HG02678 (cell line): ENCODE measurements at regions not wholly inside any gene's neighbourhood (a gene's known extent, or its start where the extent isn't known, plus 50 kb on each side); places are given as distances from the start of the nearest gene placed in this dataset.
"Not testable (repeated sequence)": the region's sequence is repeated elsewhere in the genome, so short reads cannot be mapped to it uniquely, and the experiment has no call there.

Experiments
- ATAC-seq: cut with Tn5 transposase; IDR thresholded peaks from one replicate; pipeline ENCODE4 v1.9.1; 2021; ENCODE audit warnings: mild to moderate bottlenecking, moderate library complexity; ENCODE audit not compliant: unreplicated experiment

GRCh38 chr13:109287553-109287952, 498.8 kb downstream of the IRS2 start:
- ATAC-seq = no peak

GRCh38 chr13:109285586-109285985, 500.8 kb downstream of the IRS2 start:
- no peak for ATAC-seq

GRCh38 chr13:109281903-109282635, 504.3 kb downstream of the IRS2 start:
- ATAC-seq = no peak

- ATAC-seq = no peak
Measured at GRCh38 chr13:109281017-109281902, 505.1 kb downstream of the IRS2 start.

GRCh38 chr13:109276261-109276660, 510.1 kb downstream of the IRS2 start:
- ATAC-seq = no peak

- no peak for ATAC-seq
Measured at GRCh38 chr13:109275852-109276251, 510.5 kb downstream of the IRS2 start.

- ATAC-seq = no peak
Measured at GRCh38 chr13:109275139-109275745, 511.1 kb downstream of the IRS2 start.

GRCh38 chr13:109274188-109274821, 512.1 kb downstream of the IRS2 start:
- no peak for ATAC-seq

- no peak for ATAC-seq
Measured at GRCh38 chr13:109273326-109273751, 513.0 kb downstream of the IRS2 start.

- ATAC-seq = no peak
Measured at GRCh38 chr13:109272595-109273325, 513.6 kb downstream of the IRS2 start.

- ATAC-seq = no peak
Measured at GRCh38 chr13:109271555-109272541, 514.5 kb downstream of the IRS2 start.

GRCh38 chr13:109271061-109271460, 515.3 kb downstream of the IRS2 start:
- ATAC-seq = no peak

- ATAC-seq = not testable (repeated sequence)
Measured at GRCh38 chr13:109269381-109269780, 517.0 kb downstream of the IRS2 start.

GRCh38 chr13:109268492-109268891, 517.9 kb downstream of the IRS2 start:
- not testable (repeated sequence) for ATAC-seq

GRCh38 chr13:109267400-109267799, 519.0 kb downstream of the IRS2 start:
- not testable (repeated sequence) for ATAC-seq

GRCh38 chr13:109265438-109265742, 521.0 kb downstream of the IRS2 start:
- ATAC-seq = not testable (repeated sequence)

- not testable (repeated sequence) for ATAC-seq
Measured at GRCh38 chr13:109264603-109265437, 521.6 kb downstream of the IRS2 start.

- not testable (repeated sequence) for ATAC-seq
Measured at GRCh38 chr13:109257761-109258157, 528.6 kb downstream of the IRS2 start.
